Stimulated activated CD4-positive, alpha-beta T cell treated with anti-CD3 and anti-CD28 coated beads, Interleukin-12 subunit alpha, Interleukin-12 subunit beta, amount 100 ng/mL, for 48 hours (primary cell): ENCODE measurements at regions not wholly inside any gene's neighbourhood (a gene's known extent, or its start where the extent isn't known, plus 50 kb on each side); places are given as distances from the start of the nearest gene placed in this dataset.
"Not testable (repeated sequence)": the region's sequence is repeated elsewhere in the genome, so short reads cannot be mapped to it uniquely, and the experiment has no call there.

Experiments
- DNase-seq, 3 donors: peaks; one replicate each; pipeline ENCODE4 v3.0.0-alpha.2; 2020; ENCODE audit warnings: low read depth in 2 of 3, low spot score in 1 of 3

DNA sequence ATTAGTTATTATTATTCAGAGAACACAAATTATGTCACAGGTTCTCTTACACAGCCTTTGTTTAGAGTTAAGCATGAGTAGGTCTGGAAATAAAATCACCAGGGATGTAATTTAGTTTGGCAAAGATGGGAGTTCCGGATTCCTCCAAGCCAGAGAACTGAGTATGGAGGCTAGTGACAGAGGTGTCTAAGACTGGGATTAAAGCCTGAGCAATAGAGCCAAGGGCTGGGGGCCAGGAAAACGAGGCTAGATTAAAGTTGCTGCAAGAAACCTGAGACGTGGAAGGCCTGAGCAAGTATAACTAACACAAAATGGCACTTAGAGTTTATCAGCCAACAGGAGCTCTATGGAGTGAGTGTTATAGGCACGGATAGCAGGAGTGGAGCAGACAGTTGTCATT is 381.6 kb downstream of the SRGAP2C start:
- DNase-seq: no peak

DNA sequence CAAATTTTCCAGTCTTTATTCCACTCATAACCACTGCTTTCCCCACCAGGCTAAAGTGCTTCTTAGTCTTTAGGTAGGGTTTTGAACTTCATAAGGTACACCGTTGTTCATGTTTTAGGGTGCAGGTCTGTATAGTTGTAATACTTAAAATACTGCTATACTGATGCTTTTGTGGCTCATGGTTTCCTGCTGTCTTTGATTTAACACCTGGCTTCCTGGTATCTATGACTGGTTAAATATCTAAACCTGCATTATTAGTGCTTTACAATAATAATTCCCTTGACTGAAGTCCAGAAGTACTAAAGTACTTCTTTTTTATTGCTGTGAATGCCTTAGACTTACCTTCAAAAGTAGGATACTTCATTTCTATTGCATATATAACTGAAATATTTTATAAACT is 384.7 kb downstream of the SRGAP2C start:
- no peak for DNase-seq

DNA sequence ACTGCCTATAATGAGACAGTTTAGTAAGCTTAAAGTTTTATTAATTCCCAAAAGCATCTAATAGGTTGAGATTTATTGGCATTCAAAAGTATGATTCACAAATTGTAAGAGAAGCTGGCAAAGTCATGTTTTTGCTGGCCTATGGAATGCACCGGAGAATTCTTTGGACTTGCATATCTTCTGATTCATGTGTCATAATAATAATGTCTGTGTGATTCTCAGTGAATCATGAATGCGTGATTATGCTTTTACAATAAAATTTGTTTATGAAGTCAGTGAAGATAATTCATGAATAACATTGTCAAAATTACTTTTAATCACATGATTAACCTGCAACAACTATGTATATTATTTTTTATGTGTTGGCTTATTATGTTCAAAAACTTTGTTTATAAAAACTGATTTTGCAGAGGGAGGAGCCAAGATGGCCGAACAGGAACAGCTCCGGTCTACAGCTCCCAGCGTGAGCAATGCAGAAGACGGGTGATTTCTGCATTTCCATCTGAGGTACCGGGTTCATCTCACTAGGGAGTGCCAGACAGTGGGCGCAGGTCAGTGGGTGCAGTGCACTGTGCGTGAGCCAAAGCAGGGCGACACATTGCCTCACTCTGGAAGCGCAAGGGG is 389.2 kb downstream of the SRGAP2C start:
- not testable (repeated sequence) for DNase-seq

DNA sequence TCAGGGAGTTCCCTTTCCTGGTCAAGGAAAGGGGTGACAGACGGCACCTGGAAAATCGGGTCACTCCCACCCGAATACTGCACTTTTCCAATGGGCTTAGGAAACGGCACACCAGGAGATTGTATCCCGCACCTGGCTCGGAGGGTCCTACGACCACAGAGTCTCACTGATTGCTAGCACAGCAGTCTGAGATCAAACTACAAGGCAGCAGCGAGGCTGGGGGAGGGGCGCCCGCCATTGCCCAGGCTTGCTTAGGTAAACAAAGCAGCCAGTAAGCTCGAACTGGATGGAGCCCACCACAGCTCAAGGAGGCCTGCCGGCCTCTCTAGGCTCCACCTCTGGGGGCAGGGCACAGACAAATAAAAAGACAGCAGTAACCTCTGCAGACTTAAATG is 389.7 kb downstream of the SRGAP2C start:
- DNase-seq: not testable (repeated sequence)

DNA sequence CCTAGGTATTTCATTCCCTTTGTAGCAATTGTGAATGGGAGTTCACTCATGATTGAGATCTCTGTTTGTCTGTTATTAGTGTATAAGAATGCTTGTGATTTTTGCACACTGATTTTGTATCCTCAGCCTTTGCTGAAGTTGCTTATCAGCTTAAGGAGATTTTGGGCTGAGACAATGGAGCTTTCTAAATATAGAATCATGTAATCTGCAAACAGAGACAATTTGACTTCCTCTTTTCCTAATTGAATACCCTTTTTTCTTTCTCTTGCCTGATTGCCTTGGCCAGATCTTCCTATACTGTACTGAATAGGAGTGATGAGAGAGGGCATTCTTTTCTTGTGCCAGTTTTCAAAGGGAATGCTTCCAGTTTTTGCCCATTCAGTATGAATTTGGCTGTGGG is 398.1 kb downstream of the SRGAP2C start:
- not testable (repeated sequence) for DNase-seq

DNA sequence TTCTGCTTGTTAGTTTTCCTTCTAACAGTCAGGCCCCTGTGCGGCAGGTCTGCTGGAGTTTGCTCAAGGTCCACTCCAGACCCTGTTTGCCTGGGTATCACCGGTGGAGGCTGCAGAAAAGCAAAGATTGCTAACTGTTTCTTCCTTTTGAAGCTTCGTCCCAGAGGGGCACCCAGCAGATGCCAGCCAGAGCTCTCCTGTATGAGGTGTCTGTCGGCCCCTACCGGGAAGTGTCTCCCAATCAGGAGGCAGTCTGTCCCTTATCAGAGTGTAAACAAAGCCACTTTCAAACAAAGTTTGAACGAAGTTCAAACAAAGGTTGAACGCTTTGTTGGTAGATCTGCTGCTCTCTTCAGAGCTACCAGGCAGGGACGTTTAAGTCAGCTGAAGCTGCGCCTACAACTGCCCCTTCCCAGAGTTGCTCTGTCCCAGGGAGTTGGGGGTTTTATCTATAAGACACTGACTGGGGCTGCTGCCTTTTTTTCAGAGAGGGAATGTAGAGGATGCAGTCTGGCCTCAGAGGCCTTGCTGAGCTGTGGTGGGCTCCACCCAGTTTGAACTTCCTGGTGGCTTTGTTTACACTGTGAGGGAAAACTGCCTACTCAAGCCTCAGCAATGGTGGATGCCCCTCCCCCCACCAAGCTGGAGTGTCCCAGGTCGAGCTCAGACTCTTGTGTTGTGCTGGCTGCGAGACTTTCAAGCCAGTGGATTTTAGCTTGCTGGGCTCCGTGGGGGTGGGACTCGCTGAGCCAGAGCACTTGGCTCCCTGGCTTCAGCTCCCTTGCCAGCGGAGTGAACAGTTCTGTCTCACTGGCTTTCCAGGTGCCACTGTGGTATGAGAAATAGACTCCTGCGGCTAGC is 401.8 kb downstream of the SRGAP2C start:
- DNase-seq: no peak

DNA sequence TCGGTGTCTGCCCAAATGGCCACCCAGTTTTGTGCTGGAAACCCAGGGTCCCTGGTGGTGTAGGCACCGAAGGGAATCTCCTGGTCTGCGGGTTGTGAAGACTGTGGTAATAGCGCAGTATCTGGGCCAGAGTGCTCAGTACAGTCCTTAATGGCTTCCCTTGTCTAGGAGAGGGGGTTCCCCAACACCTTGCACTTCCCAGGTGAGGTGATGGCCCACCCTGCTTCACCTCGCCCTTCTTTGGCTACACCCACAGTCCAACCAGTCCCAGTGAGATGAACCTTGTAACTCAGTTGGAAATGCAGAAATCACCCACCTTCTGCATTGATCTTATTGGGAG is 402.4 kb downstream of the SRGAP2C start:
- no peak for DNase-seq

DNA sequence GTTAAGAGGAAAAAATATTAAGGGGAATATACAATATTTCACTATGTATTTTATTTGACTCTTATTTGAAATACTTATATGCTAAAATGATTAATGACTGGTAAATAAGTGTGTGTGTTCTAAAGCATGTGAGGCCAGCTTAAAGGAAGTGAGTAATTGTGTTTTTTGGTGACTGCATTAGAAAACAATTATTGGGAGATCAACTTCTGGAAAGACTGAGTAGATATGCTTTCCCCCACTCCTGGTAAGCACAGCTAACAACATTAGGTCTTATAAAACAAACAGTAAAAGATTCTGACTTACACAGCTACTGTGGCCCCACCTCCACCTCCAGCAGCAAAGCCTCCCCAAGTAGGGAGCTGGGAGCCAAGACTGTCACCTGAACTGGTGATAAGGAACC is 403.0 kb downstream of the SRGAP2C start:
- no peak for DNase-seq

DNA sequence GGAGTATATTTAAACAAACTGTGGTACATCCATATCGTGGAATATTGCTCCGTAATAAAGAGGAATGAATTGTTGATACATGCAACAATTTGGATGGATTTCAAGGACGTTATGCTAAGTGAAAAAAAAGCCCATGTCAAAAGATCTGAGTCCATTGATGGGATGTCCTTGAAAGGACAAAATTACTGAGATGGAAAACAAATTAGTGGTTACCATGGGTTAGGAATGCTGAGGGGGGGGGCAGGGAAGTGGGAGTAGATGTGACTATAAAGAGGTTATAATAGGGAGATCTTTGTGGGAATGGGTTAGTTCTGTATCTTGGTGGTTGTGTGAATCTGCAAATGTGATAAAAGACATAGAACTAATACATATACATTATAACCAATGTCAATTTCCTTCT is 409.3 kb downstream of the SRGAP2C start:
- DNase-seq: no peak

DNA sequence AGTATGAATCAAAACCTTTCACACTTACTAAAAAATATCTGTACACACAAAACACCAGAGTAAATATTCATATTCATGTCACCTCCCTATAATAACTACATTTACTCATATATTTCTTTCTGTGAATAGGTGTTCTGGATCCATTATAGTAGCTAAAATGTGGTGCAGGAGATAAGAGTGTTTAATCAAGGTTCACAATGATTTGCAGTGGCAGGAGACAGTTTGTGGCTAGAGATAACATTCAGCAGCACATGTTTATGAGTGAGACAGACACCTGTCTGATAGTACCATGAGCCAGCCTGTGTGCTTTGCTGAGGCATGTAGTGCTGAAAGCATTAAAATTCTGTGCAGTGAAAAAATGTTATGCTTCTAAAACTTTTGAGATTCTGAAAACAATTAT is 410.3 kb downstream of the SRGAP2C start:
- DNase-seq: no peak

DNA sequence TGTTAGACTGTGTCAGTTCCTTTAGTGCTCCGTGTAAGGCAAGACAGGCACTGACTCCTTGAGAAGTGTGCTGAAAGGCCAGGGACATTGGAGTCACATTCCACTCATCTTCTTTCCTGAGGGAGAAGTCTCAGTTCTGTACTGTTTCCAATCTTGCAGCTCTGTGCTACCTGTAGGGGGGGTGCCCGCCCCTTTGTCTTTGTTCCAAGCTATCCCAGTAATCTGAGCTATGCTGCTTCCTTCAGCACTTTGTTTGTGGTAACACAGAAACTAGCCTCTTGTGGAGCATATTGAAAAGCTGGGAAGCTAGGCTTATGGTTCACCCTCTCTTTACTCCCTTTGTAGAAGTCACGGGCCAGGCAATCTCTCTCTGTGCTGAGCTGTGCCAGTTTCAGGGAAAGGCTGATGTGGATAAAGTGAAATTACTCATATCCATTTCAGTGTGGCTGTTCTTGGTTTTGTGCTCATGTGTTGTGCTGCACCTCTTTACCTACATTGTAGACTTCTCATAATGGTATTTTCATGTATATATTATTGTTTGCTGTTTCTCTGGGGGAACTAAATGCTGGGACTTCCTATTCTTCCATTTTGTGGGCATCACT is 420.2 kb downstream of the SRGAP2C start:
- not testable (repeated sequence) for DNase-seq

DNA sequence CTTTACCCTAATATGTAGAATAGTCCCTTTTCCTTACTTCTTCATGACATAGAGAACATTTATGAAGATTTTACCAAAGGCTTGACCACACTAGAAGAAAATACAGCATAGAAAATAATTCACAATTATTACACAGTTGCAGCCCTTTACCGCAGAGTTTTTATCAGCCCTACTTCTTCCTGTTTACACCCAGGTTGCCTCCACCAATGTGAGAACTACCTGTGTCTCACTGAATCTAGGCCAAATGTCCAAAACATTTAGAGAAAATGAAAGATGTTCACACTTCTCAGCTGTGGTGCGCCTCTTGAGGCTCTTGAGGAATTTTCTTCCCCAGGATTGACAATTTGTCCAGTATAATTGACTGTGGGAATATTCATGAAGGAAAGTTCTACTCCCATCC is 422.7 kb downstream of the SRGAP2C start:
- DNase-seq: not testable (repeated sequence)
